ENCODE measurements at regions not wholly inside any gene's neighbourhood (a gene's known extent, or its start where the extent isn't known, plus 50 kb on each side); places are given as distances from the start of the nearest gene placed in this dataset.

DNA sequence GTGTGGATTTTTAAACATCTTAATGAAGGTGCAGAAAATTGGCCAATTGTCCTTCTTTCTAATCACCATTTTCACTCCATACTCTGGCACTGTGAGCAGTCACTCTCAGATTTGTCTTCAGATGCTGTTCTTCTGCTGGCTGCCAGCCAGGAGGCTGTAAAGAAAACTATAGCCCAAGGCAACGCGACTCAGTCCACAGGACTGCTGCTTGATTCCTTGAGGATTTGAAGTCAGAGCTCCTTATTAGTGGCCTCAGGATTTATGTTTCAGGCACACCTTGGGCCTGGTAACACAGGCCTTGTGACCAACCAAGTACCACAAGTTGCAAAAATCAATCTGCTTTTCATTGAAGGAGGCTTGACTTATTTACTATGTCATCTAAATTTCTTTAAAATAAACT, 342.6 kb downstream of the GPM6A start:
- H3K4me3 ChIP-seq (ENCODE audit: low read depth, low read length): no peak overlapping the region
- DNase-seq (ENCODE audit: low read depth, low spot score): peak; percentile 37
- in situ Hi-C loops (cut with HindIII; ENCODE audit: low sequenced_read_pairs): no loop called here
- TF ChIP-seq CTCF (IDR thresholded peaks at IDR 0.05; ENCODE audit: low read depth, low read length): no peak

DNA sequence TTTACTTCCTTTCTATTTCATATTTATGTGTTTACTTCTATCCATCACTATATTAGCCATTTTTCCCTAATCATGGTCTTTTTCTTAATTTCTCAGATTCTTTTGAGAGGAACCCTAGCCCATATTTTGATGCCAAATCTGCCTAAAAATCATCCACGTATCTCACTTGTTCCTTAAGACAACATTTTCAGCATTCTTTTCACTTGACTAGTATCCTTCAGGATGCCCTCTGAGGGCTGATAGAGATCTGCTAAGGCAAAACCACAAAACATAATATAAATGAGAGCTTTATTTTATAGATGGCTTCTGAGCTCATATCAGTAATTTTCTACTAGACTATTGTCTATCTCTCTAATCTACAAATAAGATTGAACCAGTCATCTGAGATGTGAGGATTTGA, 341.9 kb downstream of the GPM6A start:
- no peak overlapping the region for H3K4me3 ChIP-seq (ENCODE audit: low read depth, low read length)
- in situ Hi-C loops (cut with HindIII; ENCODE audit: low sequenced_read_pairs): no loop called here
- TF ChIP-seq CTCF (IDR thresholded peaks at IDR 0.05; ENCODE audit: low read depth, low read length): no peak
- peak; percentile 41 for DNase-seq (ENCODE audit: low read depth, low spot score)

GRCh38 chr4:175480404-175480803, 331.7 kb downstream of the GPM6A start:
- DNase-seq (ENCODE audit: low read depth, low spot score): no peak
- no peak for TF ChIP-seq CTCF (IDR thresholded peaks at IDR 0.05; ENCODE audit: low read depth, low read length)
- H3K4me3 ChIP-seq (ENCODE audit: low read depth, low read length): no peak overlapping the region
- in situ Hi-C loops (cut with HindIII; ENCODE audit: low sequenced_read_pairs): no loop called here

DNA sequence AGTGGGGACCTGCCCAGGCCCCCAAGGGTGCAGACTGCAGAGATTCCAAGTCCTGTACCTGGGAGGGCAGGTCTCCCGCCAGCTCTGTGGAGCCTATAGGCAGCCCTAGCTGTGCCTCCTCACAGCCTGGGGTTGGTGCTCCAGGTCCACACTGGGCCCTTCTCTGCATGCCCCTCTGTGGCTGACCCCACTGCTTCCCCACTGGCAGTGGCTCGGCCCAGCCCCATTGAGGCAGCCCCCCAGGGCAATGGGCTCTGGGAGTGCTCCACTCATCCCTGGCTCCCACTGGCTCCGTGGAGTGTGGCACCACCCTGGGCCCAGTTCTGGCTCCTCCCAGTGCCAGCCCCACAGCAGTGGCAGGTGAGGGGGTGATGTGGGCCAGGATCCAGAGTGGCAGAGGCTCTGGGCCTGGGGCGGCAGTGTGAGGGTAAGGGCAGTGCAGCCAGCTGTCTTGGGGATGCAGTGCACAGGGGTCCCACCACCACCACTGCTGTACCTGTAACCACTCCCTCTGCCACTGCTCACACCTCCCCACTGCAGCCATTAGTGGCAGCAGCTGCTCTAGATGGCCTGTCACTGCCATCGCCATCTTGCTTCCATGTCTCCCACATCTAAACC, 312.2 kb downstream of the GPM6A start:
- in situ Hi-C loops (cut with HindIII; ENCODE audit: low sequenced_read_pairs): no loop called here
- no peak for TF ChIP-seq CTCF (IDR thresholded peaks at IDR 0.05; ENCODE audit: low read depth, low read length)
- no peak for DNase-seq (ENCODE audit: low read depth, low spot score)
- no peak overlapping the region for H3K4me3 ChIP-seq (ENCODE audit: low read depth, low read length)

DNA sequence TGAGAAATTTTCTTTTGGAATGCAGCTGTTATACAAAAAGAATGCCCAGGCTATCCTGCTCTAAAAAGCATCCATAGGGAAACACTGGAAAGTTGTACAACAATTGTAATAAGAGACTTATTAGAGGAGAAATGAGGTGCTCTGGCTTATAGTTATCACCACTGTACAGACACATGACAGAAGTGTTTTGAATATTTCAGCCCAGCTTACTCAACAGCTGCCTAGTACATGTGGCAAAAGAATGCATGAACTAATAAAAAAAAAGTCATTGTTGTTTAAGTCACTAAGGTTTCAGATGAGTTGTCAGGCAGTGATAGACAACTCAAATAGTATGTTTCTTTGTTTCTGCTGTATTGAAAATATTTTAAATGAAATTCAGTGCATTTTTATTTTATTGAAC, 307.7 kb downstream of the GPM6A start:
- DNase-seq (ENCODE audit: low read depth, low spot score): peak; percentile 7
- no peak for TF ChIP-seq CTCF (IDR thresholded peaks at IDR 0.05; ENCODE audit: low read depth, low read length)
- in situ Hi-C loops (cut with HindIII; ENCODE audit: low sequenced_read_pairs): no loop called here
- H3K4me3 ChIP-seq (ENCODE audit: low read depth, low read length): no peak overlapping the region

- no peak overlapping the region for H3K4me3 ChIP-seq (ENCODE audit: low read depth, low read length)
- in situ Hi-C loops (cut with HindIII; ENCODE audit: low sequenced_read_pairs): no loop called here
- DNase-seq (ENCODE audit: low read depth, low spot score): no peak
- peak; percentile 1 for TF ChIP-seq CTCF (IDR thresholded peaks at IDR 0.05; ENCODE audit: low read depth, low read length)
Measured at GRCh38 chr4:175509320-175509719, 302.7 kb downstream of the GPM6A start.

DNA sequence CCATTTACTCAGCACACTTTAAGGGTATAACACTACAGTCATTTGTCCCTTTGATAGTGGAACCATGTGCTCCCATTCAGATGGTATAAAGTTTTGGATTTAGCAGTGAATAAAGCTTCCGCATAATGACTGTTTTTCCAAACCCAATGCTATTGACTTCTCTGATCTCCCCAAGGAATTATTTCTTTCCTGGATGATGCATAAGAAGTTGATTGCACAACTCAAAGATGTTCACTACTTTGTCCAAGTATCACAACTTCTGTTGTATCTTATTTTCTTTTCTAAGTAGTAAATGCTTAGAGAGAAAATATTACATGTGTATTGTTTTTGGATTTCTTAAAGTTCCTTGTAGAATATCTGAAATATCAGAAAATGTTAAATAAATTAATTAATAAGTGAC, 300.2 kb downstream of the GPM6A start:
- in situ Hi-C loops (cut with HindIII; ENCODE audit: low sequenced_read_pairs): no loop called here
- no peak for TF ChIP-seq CTCF (IDR thresholded peaks at IDR 0.05; ENCODE audit: low read depth, low read length)
- no peak overlapping the region for H3K4me3 ChIP-seq (ENCODE audit: low read depth, low read length)
- no peak for DNase-seq (ENCODE audit: low read depth, low spot score)
